Activated CD4-positive, alpha-beta T cell treated with anti-CD3 and anti-CD28 coated beads for 4 hours (primary cell): ENCODE measurements at regions not wholly inside any gene's neighbourhood (a gene's known extent, or its start where the extent isn't known, plus 50 kb on each side); places are given as distances from the start of the nearest gene placed in this dataset.
"Not testable (repeated sequence)": the region's sequence is repeated elsewhere in the genome, so short reads cannot be mapped to it uniquely, and the experiment has no call there.

Experiments used
- DNase-seq, 2 donors: peaks; one replicate each; pipeline ENCODE4 v3.0.0-alpha.2; 2020

DNA sequence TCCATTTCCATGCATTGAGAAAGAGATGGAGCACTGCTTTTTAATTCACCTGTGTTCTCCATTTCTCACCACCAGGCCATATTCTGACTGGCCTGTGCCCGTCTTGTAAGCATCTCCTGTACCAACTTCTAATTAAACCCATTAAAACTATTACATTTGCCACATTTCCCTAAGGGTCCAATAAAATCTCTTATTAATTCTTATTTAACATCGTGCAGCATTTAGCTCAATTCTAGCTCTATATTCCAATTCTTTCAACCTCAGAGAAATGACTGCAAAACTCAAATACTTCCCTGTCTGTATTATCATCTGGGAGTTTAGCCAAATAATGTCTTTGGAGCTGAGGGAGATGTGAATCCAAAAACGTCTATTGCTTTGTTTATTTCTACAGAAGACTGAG is 495.4 kb upstream of the TMEM132C start:
- DNase-seq = no peak

DNA sequence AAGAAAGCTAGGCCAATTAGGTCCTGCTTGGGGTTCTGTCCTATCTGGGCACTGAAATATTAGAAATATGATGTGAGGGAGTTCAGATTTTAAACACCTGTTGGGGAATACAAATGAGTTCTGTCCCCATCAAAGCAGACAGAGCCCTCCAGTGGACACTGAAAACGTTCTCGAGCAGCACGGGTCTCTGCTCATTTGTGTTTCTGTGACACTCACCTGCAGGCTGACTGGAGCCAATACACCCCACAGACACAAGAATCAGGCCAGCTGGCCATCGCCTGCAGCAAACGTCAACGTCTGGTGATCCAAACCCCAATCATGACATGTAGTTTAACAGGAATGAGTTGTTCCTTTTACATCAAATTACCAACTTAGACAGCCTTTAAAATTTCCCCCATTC is 493.4 kb upstream of the TMEM132C start:
- DNase-seq = no peak

DNA sequence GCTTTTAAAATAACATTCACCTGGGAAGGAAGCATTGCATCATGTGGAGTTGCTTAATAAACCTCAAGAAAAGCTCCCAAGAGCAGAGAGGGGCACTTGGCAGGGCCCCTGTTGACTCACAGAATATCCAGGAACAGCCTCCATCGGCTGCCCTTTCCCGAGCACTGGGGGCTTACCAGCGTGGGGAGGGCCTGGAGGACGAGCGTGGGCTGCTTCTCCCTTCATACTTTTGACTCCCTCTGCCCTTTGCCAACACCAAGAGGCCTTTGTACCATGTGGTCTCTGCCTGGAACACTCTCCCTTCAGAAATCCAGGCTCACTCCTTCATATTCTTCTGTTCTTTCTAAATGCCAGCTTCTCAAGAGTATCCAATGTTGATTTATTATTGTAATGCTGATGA is 492.1 kb upstream of the TMEM132C start:
- DNase-seq = no peak

DNA sequence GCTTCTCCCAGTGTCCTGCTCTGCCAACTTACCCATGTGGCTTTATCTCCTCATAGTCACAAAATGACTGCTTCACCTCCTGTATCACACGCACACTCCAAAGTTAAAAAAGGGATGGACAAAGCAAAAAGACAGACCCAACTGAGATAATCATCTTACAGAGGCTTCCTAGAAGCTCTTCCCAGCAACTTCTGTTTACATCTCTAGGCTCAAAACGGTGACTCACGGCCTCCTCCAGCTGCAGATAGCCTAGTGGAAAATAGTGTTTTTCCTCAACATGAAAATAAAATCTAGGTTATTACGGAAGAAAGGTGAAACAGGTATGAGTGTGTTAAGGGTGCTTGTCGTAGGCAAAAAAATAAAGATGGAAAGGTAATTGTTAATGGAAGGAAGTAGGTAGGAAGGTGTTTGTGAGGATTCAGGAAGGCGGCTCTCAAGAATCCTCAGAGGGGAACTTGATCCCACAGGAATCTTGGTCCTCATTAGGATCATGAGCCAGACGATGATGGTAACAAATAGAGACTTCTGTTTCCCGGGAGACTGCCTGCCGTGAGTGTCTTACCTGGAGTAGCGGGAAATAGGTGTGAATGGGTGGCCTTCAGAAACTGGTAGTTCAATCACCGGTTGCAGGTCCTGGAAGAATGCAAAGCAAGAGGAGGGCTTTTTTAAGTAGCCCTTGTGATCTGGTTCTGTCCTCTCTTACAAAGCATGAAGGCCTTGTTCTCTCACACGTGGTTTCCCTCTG is 487.5 kb upstream of the TMEM132C start:
- no peak for DNase-seq

DNA sequence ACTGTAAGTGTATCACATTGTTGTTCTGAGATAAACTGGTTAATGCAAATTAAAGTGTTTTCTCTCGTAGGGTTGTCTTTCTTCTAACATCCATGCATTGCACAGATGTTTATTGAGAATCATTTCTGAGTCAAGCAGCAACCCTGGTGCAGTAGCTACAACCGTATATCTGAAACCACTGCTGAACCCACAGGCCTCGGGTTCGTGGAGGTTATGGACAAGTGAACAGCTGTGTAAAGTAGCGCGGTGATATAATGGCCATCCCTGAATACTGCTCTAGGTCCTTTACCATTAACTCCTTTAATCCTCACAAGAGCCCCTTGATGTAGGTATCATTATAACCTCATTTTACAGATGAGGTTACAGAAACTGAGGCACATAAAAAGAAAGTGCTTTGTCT is 486.1 kb upstream of the TMEM132C start:
- no peak for DNase-seq

DNA sequence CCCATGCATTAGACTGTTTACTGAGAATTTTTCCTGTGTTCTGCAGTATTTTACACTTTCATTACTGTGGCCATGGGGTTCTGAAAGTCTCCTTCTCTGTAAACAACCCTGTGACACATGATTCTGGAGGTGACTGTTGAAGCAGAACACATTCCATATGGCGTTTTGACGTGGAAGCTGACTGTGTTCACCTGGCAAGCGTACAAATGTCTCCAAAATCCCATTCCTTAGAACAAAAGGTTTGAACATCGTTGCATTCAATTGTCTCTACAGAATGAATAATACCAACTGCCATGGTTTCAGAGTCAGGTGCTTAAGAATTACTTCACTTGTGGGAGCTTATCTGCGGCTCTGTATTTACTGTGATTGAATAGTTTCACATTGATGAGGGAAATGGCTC is 485.6 kb upstream of the TMEM132C start:
- DNase-seq = no peak

DNA sequence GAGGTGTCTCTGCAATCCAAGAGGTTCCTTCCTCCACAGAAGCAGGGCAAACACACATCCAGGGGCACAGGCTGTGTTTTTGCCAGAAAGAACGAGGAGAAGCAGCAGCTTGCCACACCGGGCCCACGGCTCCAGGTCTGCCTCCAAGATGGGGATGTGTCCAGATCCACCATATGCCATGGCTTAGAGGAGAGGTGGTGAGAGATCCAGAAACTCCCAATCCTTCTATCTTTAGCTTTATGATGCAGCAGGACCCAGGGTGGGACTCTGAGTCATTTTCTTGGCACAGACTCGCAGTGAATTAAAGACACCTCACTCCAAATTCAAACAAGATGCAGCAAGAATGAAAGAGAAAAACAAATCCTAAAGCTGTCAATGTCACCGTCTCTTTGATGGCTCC is 481.4 kb upstream of the TMEM132C start:
- no peak for DNase-seq

DNA sequence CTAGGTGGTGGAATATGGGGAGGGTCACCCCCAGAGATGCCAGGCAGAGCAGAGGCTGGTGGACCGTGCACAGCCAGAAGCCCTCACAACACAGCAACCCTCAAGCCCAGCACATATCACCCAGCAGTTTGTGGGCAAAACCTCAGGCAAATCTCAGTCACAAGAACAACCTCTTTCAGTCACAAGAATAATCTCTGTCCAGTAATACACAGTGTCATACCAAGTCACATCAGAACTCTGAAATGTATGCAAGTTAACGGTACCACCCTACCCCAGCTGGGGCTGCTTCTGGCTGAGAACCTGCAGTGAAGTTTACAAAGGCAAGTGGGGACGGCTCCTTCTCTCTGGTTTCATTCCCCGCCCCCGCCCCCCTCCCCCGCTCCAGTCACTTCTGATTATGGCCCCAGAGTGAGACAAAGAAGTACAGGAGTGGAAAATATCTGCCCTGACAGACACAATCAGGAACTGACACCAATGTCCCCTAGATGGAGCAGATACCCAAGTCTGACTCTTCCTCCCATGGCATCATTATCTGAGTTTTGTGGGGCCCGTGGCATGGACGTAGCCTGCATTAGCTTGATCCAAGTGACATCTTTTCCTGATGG is 480.9 kb upstream of the TMEM132C start:
- DNase-seq = no peak

DNA sequence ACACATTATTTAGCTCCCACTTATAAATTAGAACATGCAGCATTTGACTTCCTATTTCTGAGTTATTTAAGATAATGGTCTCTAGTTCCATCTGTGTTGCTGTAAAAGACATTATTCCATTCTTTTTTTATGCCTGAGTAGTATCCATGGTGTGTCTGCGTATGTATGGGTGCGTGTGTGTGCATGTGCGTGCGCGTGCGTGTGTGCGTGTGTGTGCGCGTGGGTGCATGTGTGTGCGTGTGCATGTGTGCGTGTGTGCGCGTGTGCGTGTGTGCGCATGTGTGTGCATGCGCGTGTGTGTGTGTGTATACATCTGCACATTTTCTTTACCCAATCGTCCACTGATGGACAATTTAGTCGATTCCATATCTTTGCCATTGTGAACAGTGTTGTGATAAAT is 479.4 kb upstream of the TMEM132C start:
- no peak for DNase-seq

DNA sequence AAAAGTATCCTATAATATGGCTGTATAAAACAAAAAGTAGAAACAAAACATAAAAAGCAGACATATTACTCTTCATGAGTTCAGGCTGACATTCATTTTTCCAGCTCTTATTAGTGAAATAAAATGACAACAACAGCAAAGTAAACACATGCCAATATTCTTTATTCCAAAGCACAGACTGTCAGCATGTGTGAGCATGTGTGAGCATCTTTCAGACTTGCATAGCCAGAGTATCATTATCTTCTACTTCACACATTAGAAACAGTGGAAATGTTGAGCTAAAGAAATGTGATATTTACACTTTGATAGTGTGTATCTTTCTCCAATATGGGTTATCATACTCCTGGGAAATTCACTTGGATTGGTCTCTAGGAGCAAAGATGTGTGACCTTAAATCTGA is 476.6 kb upstream of the TMEM132C start:
- no peak for DNase-seq

DNA sequence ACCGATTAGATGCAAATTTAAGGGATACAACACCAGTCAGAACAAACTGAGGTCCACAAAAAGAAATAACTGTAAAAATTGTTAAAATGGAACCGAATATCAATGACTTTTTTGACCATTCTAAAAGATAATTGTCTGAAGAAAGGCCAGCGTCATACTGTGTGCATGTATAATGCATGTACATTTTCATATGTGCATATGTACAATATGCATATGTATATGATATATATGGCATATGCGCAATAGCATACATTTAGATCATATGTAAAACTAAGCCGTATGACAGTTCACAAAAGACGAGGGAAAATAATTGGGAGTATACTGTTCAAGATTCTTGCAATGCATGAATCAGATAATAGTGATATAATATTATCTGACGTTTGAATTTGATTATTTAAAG is 475.8 kb upstream of the TMEM132C start:
- DNase-seq = no peak

DNA sequence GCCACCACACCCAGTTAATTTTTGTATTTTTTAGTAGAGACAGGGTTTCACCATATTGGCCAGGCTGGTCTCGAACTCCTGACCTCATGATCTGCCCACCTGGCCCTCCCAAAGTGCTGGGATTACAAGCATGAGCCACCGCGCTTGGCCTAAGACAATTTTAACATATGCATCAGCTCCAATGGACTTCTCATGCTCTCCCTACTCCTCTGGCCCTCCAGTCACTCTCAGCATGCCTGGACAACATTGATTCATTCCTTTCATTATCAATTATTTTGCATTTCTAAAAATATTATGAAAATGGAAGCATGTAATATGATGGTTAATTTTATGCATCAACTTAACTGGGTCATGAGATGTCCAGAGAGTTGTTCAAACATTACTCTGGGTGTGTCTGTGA is 469.1 kb upstream of the TMEM132C start:
- DNase-seq = no peak

DNA sequence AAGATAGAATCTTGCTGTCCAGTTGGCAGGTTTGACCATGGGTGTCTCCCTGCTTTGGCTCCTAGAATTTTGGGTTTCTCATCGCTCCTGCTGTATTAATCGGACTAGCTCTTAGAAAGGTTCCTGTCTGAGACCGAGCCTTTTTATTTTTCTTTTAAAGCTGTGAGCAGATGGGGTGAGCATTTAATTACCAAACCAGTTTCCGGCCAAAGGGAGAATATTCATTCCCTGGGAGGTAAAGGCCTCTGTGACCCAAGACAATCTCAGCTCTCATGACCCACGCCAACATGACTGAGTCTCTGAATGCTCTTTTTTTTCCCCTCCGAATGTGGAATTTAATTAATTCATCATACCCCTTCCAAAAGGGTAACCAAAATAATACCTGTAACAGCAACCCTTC is 464.7 kb upstream of the TMEM132C start:
- no peak for DNase-seq

DNA sequence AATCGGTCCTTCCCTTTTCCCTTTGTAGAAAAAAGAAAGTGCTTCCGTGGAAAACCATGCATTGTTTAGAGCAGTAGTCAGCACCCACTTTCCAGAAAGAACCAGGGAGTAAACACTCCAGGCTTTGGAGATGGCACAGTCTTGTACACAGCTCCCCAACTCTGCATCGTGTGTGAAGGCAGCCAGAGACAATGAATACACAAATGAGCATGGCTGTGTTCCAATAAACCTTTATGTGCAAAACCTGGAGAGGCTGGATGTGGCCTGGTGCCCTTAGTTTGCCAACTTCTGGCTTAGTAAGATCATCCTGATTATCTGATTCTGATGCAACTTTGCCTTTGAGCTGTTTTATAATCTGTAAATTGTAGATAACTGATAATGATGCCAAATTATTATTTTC is 463.4 kb upstream of the TMEM132C start:
- DNase-seq = no peak

DNA sequence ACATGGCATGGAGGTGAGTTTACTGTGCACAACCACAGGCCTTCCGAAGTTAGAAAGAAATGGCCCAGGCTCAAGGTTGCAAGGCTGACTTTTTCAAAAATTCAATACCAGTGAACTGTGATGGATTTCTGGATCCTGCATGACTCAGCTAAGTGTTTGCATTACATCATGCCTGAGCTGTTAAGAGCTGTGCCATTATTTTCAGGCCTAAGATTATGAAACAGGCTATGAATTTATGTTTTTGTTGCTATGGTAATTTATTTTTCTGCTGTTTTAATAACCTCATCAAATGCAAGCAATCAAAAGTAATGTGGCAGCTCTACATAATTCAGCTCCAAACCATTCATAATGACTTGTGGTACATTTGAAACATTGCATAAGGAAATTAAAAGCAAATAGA is 457.7 kb upstream of the TMEM132C start:
- no peak for DNase-seq

DNA sequence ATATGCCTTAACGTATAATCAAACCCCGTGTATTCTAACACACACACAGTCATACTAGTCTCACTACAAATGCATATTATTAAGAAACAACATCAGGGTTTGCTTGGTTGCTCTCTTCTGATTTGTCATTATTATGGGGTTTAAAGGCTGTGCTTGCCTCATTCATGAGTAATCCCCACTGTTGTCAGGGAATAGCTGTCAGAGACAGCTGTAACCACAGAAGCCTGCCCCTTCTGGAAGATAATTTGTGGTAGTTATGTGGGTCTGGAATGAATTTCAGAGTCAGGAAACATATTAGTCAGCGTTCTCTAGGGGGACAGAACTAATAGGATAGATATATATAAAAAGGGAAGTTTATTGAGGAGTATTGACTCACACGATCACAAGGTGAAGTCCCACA is 456.9 kb upstream of the TMEM132C start:
- no peak for DNase-seq

DNA sequence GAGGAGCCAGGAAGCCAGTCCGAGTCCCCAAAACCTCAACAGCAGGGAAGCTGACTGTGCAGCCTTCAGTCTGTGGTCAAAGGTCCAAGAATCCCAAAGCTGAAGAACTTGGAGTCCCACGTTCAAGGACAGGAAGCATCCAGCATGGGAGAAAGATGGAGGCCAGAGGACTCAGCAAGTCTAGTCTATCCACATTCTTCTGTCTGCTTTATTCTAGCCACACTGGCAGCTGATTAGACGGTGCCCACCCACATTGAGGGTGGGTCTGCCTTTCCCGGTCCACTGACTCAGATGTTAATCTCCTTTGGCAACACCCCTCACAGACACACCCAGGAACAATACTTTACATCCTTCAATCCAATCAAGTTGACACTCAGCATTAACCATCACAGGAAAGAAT is 456.5 kb upstream of the TMEM132C start:
- not testable (repeated sequence) for DNase-seq

DNA sequence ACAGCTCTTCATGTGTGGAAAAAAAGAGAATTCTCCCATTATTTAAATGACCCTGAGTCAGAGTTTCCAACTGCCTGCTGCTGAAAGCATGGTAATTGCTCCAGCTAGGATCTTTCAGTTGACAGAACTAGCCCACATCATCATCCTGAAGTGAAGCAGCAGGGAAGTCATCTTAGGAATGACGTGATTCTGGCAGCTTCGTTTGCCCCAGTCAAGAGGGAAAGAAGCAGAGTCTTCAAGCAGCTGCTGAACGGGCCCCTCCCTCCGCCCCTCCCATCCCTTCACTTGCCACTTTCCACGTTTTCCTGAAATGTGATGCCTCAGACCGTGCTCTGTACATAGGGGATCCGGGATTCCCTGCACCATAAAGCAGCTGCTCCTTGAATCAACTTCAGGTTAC is 455.0 kb upstream of the TMEM132C start:
- DNase-seq = no peak

DNA sequence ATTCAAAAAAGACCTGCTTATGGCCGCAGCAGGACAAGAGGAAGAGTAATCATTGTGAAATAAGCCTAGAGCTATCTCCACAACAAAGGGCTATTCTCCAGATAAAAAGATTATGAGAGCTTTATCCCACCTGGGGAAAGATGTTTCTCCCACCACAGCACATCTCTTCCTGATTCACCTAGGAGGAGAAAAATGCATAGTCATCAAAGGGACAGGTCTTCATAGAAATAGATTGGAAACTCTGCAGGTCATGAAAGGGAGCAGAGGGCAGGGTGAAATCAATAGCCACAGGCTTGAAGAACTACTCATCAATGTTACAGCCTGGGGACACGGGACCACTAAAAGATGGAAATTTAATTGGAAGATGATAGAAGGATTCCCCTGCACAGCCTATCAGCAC is 453.8 kb upstream of the TMEM132C start:
- DNase-seq = no peak

DNA sequence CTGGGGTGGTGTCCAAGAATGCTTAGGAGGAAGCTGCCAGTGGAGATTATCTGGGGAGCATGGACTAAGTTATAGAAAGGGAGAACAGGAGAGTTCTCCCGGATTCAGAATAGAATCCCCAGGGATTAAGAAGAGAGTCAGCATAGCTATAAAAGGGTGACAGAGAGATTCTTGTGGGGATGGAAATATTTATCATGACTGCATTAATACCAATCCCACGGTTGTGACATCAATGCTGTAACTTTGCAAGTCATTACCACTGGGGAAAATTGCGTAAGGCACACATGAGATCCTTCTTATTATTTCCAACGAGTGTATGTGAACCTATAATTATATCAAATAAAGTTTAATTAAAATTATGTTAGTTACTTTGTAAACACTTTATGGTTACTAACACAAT is 447.9 kb upstream of the TMEM132C start:
- DNase-seq = no peak

DNA sequence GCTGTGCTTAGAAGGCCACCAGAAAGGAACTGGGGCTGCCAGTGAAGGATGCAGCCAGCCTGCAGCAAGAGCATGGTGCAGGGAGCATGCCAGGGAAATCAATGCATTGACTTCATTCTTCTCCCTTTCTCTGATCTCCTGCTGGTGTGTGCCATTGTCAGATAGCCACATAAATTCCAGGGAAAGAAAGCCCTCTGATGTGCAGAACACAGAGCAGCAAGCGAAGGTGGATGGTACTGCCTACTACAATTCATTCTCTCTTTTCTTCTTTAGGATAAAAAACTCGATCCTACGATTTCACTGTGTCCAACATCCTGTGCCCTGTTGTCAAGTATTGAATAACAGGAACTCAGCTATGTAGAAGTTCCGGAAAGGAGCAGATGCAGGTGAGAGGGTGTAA is 446.7 kb upstream of the TMEM132C start:
- DNase-seq = no peak

DNA sequence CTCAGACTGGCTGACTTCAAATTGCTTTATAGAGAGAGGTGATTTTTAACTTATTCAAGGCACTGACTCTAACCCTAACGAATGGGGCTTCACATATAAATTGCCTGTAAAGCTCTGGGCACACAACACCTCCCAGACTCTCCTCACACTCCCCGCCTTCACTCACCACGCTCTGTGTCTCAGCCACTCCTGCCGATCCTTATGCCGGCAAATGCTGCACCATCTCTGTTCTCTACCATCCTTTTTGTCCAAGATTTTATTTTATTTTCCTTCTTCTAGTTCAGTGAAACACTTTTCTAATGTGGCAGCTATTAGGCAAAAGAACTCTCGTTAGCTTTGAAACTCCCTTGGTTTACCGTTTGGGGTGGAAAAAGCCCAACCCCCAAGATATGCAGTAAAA is 446.1 kb upstream of the TMEM132C start:
- DNase-seq = no peak

DNA sequence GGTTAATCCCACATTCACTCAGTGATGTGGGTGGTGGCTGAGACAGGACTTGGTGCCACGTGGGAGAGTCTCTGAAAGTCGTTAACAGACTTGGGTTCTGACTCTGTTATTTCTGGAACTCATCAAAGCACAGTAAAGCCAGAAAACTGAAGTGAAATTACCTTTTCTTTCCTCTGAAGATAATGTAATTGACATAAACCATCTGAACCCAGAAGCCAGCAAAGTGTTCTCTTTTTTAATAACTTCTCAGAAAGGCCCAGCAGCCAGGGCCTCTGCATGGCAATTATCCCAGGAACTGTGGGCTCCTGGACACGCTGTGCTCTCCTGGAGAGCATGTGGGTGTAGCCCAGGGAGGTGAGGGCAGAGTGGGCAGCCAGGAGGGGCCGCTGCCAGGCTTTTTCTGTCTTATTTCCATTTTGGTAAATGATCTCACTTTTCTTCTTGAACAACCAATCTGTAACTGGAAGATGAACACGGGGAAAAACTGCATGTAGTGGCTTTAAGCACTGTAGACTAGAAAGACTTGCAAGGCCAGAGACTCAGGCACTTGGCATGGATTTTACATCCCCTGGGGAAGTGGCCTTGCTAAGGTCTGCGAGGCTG is 444.1 kb upstream of the TMEM132C start:
- no peak for DNase-seq

DNA sequence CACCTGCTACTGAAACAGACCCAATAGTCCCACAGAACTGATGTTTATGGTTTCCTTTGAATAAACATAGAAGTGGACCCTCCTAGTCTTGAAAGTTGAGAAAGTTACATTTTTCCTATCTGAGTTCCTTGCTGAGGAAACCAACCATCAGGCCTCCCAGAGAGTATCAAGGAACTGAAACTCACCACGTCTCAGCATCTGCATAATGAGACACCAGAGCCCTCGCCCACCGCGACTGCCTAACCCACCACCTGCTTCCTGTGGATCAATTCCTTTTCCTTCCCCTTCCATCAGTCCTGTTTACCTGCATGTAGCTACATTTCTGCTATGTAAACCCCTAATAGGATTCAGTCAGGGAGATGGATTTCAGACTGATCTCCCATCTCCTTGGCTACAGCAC is 443.2 kb upstream of the TMEM132C start:
- no peak for DNase-seq
